Aorta (tissue), 5 donors: ENCODE measurements at regions not wholly inside any gene's neighbourhood (a gene's known extent, or its start where the extent isn't known, plus 50 kb on each side); places are given as distances from the start of the nearest gene placed in this dataset.

Experiments used
- ATAC-seq: fragments of 200-7000 bp; cut with Tn5 transposase; one replicate; pipeline ENCODE4 v1.9.1; 2022; ENCODE audit warnings: moderate library complexity; ENCODE audit not compliant: low FRiP score
- DNase-seq, 2 donors: peaks; one replicate each; pipeline ENCODE4 v3.0.0-alpha.2; 2020
- H3K27ac ChIP-seq, 2 donors: one replicate each; pipeline ENCODE4 v1.5.1; 2013; ENCODE audit warnings: low read length in 2 of 2, mild to moderate bottlenecking in 2 of 2, moderate library complexity in 2 of 2, control low read depth in 1 of 2, inconsistent platforms in 1 of 2, low read depth in 1 of 2
- H3K27me3 ChIP-seq, 2 donors: one replicate each; pipeline ENCODE4 v1.6.1; 2013; ENCODE audit warnings: control low read depth in 1 of 2, low read length in 1 of 2, mild to moderate bottlenecking in 1 of 2, moderate library complexity in 1 of 2; ENCODE audit not compliant: insufficient read depth in 2 of 2, control insufficient read depth in 1 of 2
- H3K36me3 ChIP-seq, 2 donors: one replicate each; pipeline ENCODE4 v1.6.1; 2013; ENCODE audit warnings: control low read depth in 1 of 2, low read length in 1 of 2, mild to moderate bottlenecking in 1 of 2; ENCODE audit not compliant: insufficient read depth in 2 of 2, control insufficient read depth in 1 of 2
- H3K4me1 ChIP-seq, 2 donors: one replicate each; pipeline ENCODE4 v1.6.1; 2013; ENCODE audit warnings: low read length in 2 of 2, control low read depth in 1 of 2, mild to moderate bottlenecking in 1 of 2, moderate library complexity in 1 of 2; ENCODE audit not compliant: insufficient read depth in 2 of 2, control insufficient read depth in 1 of 2
- H3K4me3 ChIP-seq, 2 donors: one replicate each; pipeline ENCODE4 v1.5.1; 2013; ENCODE audit warnings: low read length in 2 of 2, control low read depth in 1 of 2, mild to moderate bottlenecking in 1 of 2
- H3K9me3 ChIP-seq: one replicate; pipeline ENCODE4 v1.6.1; 2013; ENCODE audit warnings: mild to moderate bottlenecking, low read length; ENCODE audit not compliant: control insufficient read depth
- WGBS, 2 donors: extraction: QIAGEN DNeasy Blood & Tissue Kit; methylation state at CpG; one replicate each; pipeline ENCODE4 v1.1.7; 2013; 5-methylcytosine and 5-hydroxymethylcytosine counted together
- intact Hi-C, 2 donors: fragments of 100-400 bp; cut with DNase I; formaldehyde crosslinking; loops; one replicate each; pipeline versions ENCODE4 v1.14.2 to v1.15.0; 2022
- donor health status: healthy with polysubstance abuse.
- donor health status: Bipolar disorder and iron deficiency.
- donor health status: DM: no; HTN: no; CAD: no.
- donor health status: DM: no; HTN: no; CAD: no.
- donor health status: DM: yes; HTN: yes; CAD: no.

DNA sequence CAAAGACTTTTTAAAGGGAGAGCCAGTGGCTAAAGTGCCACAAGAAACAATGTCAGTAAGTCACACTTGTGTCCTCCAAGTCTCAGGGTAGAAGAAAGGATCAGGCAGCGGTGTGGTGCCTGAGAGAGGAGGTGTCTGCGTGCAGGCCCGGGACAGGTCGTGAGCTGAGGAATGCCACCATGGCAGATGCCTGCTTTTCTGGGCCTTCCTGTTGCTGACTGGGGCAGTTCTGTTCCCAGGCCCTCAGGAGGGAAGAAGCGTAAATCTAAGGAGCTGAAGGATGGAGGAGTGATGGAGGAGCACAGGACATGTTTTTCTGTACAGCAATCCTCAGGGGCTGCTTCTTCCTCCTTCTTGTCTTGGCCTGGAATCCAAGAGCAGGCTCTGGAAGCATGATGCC, 165.8 kb downstream of the ZBTB18 start:
- WGBS, 2 donors = 87 to 91% methylated on average over 5 of the region's 5 CpGs
- Histone ChIP-seq H3K4me1 (no peaks in the 10 kb centered on the region), H3K27me3 (no peaks in the 10 kb centered on the region), H3K4me3 (no peak overlapping the region), H3K9me3 (no peaks in the 10 kb centered on the region), H3K36me3 (no peaks in the 10 kb centered on the region), H3K27ac (no peak overlapping the region)
- intact Hi-C loops = no loop called here
- no peak for ATAC-seq
- DNase-seq = no peak

DNA sequence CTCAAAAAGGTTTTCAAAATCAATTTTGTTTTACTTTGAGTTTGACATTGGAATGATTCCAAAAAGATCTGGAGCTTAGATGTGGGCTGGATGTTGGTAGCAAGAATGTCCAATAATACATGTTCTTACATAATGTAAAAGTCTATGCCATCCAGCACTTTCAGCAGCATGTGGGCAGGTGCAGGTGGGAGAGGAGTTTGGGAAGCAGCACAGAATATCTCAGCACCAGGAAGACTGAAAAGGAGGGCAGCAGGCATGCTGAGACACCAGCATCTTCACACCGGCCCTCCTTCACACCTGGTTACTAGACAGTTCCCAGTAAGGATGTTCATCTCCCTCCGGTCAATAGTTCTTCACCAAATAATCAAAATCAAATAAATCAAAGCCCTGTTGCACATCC, 166.6 kb downstream of the ZBTB18 start:
- H3K4me1 ChIP-seq = no peaks in the 10 kb centered on the region
- 96 to 97% methylated on average over 2 of the region's 2 CpGs for WGBS, 2 donors
- H3K36me3 ChIP-seq = no peaks in the 10 kb centered on the region
- no peak overlapping the region for H3K27ac ChIP-seq
- intact Hi-C loops = no loop called here
- H3K9me3 ChIP-seq = no peaks in the 10 kb centered on the region
- ATAC-seq = no peak
- DNase-seq = no peak
- H3K4me3 ChIP-seq = no peak overlapping the region
- peaks cover 0 to 2% of the 10 kb centered on the region in 2 donors for H3K27me3 ChIP-seq

- no peak for ATAC-seq
Measured at GRCh38 chr1:244218220-244218619, 167.1 kb downstream of the ZBTB18 start.

DNA sequence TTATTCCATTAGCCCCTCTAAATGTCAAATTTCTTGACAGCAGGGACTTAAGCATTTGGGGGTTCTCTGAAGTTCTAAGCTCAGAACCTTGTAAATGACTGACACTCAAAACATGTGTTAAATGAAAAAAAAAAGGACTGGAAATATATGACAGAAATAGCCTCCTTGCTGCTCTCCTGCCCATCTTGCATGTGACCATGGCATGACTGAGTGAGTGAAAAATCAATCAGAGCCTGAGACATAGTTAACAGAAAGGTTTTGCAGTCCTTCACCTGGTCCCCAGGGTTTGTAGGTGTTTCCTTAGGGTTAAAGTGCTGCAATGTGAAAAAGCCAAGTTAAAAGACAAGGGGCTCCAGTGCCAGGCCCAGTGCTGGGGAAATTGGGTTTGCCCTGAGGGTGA, 168.1 kb downstream of the ZBTB18 start:
- peaks cover 0 to 2% of the 10 kb centered on the region in 2 donors for H3K27me3 ChIP-seq
- no peaks in the 10 kb centered on the region for H3K9me3 ChIP-seq
- intact Hi-C loops = no loop called here
- no peaks in the 10 kb centered on the region for H3K36me3 ChIP-seq
- no peak overlapping the region for H3K27ac ChIP-seq
- DNase-seq (no peak), ATAC-seq (no peak)
- H3K4me3 ChIP-seq = no peak overlapping the region
- H3K4me1 ChIP-seq = no peaks in the 10 kb centered on the region

More at GRCh38 chr1:244218220-244218619, 167.1 kb downstream of the ZBTB18 start:
- Histone ChIP-seq H3K36me3 (no peaks in the 10 kb centered on the region), H3K4me1 (no peaks in the 10 kb centered on the region), H3K27ac (no peak overlapping the region), H3K9me3 (no peaks in the 10 kb centered on the region), H3K4me3 (no peak overlapping the region), H3K27me3 (peaks cover 0 to 2% of the 10 kb centered on the region in 2 donors)
- intact Hi-C loops = no loop called here
- WGBS, 2 donors = 70% methylated on average over 9 of the region's 9 CpGs
- DNase-seq = no peak

DNA sequence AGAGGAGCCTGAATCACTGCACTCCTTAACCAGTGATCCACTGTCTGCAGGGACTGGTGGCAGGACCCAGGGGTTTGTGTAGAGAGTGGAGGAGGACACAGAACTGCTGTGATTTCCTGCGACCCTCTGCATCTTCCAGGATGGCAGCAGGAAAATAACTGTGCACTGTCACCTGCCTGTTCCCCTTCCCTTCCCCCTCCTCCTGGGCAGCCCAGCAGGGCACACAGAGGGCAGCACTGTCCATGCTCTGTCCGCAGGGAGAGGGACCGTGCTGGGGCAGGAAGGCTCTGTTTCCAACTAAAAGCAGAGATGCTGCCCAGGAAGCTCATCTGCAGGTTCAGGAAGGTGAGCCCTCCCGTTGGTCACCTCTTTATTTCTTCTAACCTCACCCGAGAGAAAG, 168.7 kb downstream of the ZBTB18 start:
- Histone ChIP-seq H3K9me3 (no peaks in the 10 kb centered on the region), H3K4me3 (no peak overlapping the region), H3K27ac (no peak overlapping the region), H3K4me1 (no peaks in the 10 kb centered on the region), H3K36me3 (no peaks in the 10 kb centered on the region), H3K27me3 (peaks cover 0 to 2% of the 10 kb centered on the region in 2 donors)
- DNase-seq = no peak
- intact Hi-C loops = no loop called here
- ATAC-seq = no peak
- 77 to 84% methylated on average over 5 of the region's 5 CpGs for WGBS, 2 donors

DNA sequence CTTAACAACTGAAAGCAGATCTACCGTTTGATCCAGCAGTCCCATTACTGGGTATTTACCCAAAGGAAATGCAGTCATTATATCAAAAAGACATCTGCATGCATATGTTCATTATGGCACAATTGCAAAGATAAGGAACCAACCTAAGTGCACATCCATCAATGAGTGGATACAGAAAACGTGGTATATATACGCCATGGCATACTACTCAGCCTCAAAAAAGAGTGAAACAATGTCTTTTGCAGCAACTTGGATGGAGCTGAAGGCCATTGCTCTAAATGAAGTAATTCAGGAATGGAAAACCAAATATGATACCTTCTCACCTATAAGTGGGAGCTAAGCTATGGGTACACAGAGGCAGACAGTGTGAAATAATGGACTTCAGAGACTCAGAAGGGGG, 169.3 kb downstream of the ZBTB18 start:
- 63 to 75% methylated on average over 3 of the region's 3 CpGs for WGBS, 2 donors
- Histone ChIP-seq H3K36me3 (no peaks in the 10 kb centered on the region), H3K4me1 (no peaks in the 10 kb centered on the region), H3K4me3 (no peak overlapping the region), H3K27ac (no peak overlapping the region), H3K27me3 (peaks cover 0 to 2% of the 10 kb centered on the region in 2 donors), H3K9me3 (no peaks in the 10 kb centered on the region)
- ATAC-seq = no peak
- no peak for DNase-seq
- intact Hi-C loops = no loop called here

- 31 to 37% methylated on average over 4 of the region's 4 CpGs for WGBS, 2 donors
- intact Hi-C loops = no loop called here
- no peaks in the 10 kb centered on the region for H3K36me3 ChIP-seq
- H3K27ac ChIP-seq = no peak overlapping the region
- H3K4me3 ChIP-seq = no peak overlapping the region
- peaks cover 0 to 2% of the 10 kb centered on the region in 2 donors for H3K27me3 ChIP-seq
- no peak for ATAC-seq
- H3K4me1 ChIP-seq = no peaks in the 10 kb centered on the region
- H3K9me3 ChIP-seq = no peaks in the 10 kb centered on the region
- DNase-seq = no peak
Measured at GRCh38 chr1:244221991-244222390, 170.9 kb downstream of the ZBTB18 start.

DNA sequence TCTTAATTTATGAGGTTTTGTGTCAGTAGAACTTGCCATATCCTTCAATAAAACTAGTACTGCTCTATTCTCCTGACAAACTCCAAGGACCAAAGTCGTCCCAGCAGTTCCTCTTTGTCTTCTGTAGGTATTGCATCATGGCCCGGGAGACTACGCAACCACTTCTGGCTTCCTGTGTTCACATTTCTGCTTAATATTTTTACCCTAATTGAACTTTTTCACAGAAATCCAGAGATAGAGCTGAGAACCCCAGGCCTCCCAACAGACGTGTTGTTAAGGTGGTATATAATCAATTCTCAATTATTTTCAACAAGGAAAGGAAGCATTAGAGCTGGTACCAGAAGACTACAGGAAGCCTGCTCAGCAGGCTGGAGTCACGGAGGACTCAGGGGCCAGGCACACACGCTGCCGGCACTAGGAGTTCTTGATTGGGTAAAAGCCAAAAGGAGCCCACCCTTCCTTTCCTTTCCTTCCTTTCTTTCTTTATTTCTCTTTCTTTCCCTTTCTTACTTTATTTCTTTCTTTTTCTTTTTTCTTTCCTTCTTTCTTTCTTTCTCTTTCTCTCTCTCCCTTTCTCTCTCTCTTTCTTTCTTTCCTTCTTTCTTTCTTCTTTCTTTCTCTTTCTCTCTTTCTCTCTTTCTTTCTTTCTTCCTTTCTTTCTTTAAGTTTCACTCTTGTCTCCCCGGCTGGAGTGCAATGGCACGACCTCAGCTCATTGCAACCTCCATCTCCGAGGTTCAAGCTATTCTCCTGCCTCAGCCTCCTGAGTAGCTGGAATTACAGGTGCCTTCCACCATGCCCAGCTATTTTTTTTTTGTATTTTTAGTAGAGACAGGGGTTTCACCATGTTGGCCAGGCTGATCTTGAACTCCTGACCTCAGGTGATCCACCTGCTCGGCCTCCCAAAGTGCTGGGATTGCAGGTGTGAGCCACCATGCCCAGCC, 173.7 kb downstream of the ZBTB18 start:
- Histone ChIP-seq H3K9me3 (no peaks in the 10 kb centered on the region), H3K27me3 (peaks cover 0 to 2% of the 10 kb centered on the region in 2 donors), H3K36me3 (no peaks in the 10 kb centered on the region), H3K4me3 (no peak overlapping the region), H3K4me1 (no peaks in the 10 kb centered on the region), H3K27ac (no peak overlapping the region)
- 92 to 93% methylated on average over 11 of the region's 11 CpGs for WGBS, 2 donors
- intact Hi-C loops = no loop called here
- peak in 1 of 2 donors; percentile 80 for DNase-seq
- no peak for ATAC-seq

DNA sequence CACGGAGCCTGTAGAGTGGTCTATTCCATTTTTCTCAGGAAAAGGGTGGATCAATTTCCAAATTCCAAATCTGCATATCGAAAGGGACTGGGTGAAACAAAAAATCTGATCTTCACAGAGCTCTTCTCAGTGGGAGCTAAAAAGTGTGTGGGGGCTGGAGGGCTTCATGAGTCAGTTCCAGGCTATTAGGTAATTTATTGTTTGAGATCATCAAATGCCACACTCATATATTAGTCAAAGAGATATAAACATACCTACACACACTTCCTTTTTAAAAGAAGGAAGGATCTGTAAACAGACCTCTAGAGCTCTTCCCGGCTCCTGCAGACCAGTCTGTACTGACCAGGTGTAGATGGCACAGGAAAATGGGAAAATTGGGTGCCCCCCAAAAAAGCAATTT, 175.4 kb downstream of the ZBTB18 start:
- ATAC-seq = no peak
- 93% methylated on average over 3 of the region's 3 CpGs for WGBS, 2 donors
- Histone ChIP-seq H3K4me3 (no peak overlapping the region), H3K36me3 (no peaks in the 10 kb centered on the region), H3K9me3 (no peaks in the 10 kb centered on the region), H3K4me1 (no peaks in the 10 kb centered on the region), H3K27me3 (peaks cover 0 to 2% of the 10 kb centered on the region in 2 donors), H3K27ac (no peak overlapping the region)
- DNase-seq = no peak
- intact Hi-C loops = no loop called here
